OCI-LY1 (cell line): ENCODE measurements at regions not wholly inside any gene's neighbourhood (a gene's known extent, or its start where the extent isn't known, plus 50 kb on each side); places are given as distances from the start of the nearest gene placed in this dataset.

ENCODE experiments used
- CTCF ChIP-seq: fragments of 200-600 bp; sonication (generic), shearing (Covaris generic); IDR thresholded peaks from 2 replicates; pipeline ENCODE4 v1.5.1; 2017; ENCODE audit warnings: mild to moderate bottlenecking, antibody characterized with exemption, low read length, moderate library complexity, mixed read lengths
- EZH2 ChIP-seq: fragments of 200-600 bp; sonication (generic), shearing (Covaris generic); IDR thresholded peaks from 2 replicates; pipeline ENCODE4 v1.8.0; 2017; ENCODE audit warnings: borderline replicate concordance, mixed run types, mild to moderate bottlenecking, antibody characterized with exemption, low read length, moderate library complexity, mixed read lengths

GRCh38 chr9:12276505-12276904 lies 416.7 kb upstream of the TYRP1 start:
- TF ChIP-seq EZH2 (no peak), CTCF (no peak)
